Lower leg skin (tissue), 3 donors: ENCODE measurements at regions not wholly inside any gene's neighbourhood (a gene's known extent, or its start where the extent isn't known, plus 50 kb on each side); places are given as distances from the start of the nearest gene placed in this dataset.

Source experiments
- CTCF ChIP-seq, 3 donors: fragments of 450-650 bp; IDR thresholded peaks; one replicate each; pipeline ENCODE4 v1.5.1; 2016; ENCODE audit warnings: antibody characterized with exemption in 3 of 3, mild to moderate bottlenecking in 3 of 3, moderate library complexity in 2 of 3
- POLR2A ChIP-seq, 2 donors: fragments of 450-650 bp; IDR thresholded peaks; one replicate each; pipeline ENCODE4 v1.6.1; 2016 to 2017; ENCODE audit warnings: antibody characterized with exemption in 2 of 2, mild to moderate bottlenecking in 1 of 2, moderate library complexity in 1 of 2

GRCh38 chr4:34371676-34372075, 1872.6 kb downstream of the ARAP2 start:
- no peak for TF ChIP-seq POLR2A (IDR thresholded peaks at IDR 0.05)
- no peak for TF ChIP-seq CTCF (IDR thresholded peaks at IDR 0.05)
